Cerebellar nuclear complex (tissue), 1 donor: ENCODE measurements at regions not wholly inside any gene's neighbourhood (a gene's known extent, or its start where the extent isn't known, plus 50 kb on each side); places are given as distances from the start of the nearest gene placed in this dataset.

Experiments
- DNase-seq, 2 experiments: peaks; one replicate each; lab custom pipeline; 2025; lab: John Stamatoyannopoulos, UW

GRCh38 chr10:111131168-111131799 lies 54.5 kb downstream of the ADRA2A start:
- no peak for DNase-seq

DNA sequence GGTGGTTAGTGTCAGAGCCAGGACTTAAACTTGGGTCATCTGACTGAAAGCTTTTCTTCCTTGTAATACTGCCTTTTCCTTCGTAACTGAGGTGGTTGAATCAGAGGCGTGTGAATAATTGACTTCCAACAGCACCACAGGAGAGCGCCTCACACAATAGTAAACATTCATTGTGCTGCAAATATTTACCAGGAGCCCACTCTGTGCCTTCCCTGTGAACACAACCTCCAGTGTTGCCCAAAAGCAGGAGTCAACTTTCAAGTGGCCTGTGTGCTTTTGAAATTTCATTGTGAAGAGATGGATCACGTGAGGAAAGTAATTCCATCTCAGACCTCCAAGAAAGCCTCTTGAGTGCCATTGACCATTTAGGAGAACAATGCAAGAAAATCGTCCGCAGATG lies 60.2 kb downstream of the ADRA2A start:
- no peak for DNase-seq

DNA sequence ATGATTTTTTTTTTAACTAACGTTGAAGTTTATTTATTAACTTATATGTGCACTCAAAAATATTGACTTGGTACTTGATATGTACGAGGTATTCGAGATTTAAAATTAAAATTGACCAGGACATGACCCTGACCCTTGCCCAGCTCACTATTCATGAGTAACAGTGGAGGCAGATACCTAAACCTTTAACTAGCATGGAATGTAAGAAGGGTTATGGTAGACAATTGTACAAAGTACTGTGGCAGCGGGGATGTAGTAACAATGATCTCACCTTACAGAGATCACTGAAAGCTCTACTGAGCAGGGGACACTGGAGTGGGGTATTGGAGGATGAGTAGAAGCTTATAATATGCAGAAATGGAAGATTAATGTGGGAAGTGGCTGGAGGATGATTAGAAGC lies 60.8 kb downstream of the ADRA2A start:
- no peak for DNase-seq

GRCh38 chr10:111138544-111138943 lies 61.7 kb downstream of the ADRA2A start:
- no peak for DNase-seq

DNA sequence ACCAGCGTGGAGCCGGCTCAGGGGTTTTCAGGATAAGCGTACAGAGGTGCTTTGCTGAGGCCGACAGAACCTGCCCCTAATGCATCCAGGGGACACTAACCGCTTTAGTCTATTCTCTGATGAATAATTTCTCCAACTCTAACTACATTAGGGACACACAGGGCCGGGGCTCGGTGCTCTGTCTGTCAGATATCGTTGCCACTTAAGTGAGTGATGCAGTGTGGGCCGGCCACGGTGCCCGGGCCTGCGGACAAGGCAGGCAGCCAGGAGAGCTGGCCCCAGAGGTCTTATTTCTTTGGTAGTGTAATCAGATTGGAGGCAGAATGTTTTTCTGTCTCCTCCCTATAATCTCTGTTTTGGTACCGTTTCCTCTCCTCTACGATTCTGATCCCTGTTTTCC lies 62.7 kb downstream of the ADRA2A start:
- no peak for DNase-seq

GRCh38 chr10:111142092-111142768 lies 65.4 kb downstream of the ADRA2A start:
- DNase-seq = no peak

GRCh38 chr10:111146025-111146640 lies 69.3 kb downstream of the ADRA2A start:
- DNase-seq = no peak

DNA sequence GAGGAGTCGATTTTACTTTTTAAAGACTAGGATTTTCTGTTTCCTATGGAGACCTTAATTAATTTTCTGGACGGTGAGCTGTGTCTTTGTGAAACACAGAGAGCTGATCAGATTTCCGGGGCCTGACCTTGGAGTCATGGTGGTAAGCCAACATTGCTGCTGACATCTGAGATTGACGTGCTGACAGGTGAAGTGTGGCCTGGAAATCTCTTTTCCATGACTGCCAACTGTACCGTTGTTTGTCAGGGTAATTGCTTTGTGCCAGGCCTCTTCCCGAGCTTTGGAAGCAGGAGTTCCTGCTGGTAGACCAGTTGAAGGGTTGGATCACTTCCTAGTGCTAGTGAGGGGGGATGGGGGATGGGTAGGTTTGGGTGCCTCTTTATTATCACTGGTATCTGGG lies 71.2 kb downstream of the ADRA2A start:
- no peak for DNase-seq

- DNase-seq = no peak
Measured at GRCh38 chr10:111148440-111148839, 71.6 kb downstream of the ADRA2A start.

DNA sequence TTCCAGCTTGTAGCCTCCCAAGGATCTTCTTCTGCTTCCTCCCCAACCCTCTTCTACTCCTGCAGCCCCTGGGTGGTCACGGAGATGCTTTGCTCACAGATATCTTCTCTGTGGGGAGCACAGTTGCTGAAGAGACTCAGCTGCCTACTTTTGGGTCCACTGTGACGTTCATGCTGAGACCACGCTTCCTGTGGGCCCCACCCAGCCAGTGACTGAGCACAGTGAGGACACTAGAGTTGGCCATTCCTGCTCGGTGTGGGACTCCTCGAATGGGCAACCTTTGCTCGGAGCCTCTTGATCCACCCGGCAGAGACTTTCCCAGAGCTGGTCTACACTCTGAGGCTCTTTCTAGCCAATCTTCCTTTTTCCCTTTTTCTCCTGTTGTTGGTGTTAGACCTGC lies 73.9 kb downstream of the ADRA2A start:
- DNase-seq = no peak

DNA sequence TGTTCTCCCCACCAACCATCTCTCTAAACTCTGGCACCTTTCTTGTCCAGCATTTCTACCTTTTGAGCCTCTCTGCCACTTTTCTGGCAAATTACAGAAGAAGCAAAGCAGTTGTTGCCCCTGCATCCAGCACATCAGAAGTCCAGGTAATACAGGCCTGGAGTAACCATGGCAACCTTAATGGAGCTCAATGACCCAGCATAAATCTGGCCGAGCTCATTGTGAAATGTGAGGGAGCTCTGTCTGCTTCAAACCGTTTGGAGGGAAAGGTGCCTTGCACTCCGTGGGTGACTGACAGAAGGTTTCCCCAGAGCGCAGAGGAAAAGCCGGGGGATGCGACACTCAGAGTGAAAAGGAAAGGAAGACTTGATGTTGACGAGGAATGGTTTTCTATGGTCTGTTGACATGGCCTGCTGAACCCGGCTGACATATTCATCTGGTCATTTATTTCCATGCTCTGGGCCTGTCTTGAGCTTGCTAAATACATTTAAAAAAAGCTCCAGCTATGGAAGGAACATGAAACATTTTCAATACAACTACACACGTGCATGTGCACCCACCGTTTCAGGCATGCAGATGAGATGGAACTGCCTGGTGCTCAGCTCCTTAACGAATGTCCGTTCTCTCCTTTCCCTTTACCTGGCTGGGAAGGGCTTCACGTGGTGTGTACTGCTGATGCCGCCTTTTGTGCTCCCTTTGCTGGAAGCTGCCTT lies 74.9 kb downstream of the ADRA2A start:
- DNase-seq = no peak

- DNase-seq = no peak
Measured at GRCh38 chr10:111156754-111157153, 79.9 kb downstream of the ADRA2A start.

- DNase-seq = no peak
Measured at GRCh38 chr10:111158595-111158994, 81.8 kb downstream of the ADRA2A start.

DNA sequence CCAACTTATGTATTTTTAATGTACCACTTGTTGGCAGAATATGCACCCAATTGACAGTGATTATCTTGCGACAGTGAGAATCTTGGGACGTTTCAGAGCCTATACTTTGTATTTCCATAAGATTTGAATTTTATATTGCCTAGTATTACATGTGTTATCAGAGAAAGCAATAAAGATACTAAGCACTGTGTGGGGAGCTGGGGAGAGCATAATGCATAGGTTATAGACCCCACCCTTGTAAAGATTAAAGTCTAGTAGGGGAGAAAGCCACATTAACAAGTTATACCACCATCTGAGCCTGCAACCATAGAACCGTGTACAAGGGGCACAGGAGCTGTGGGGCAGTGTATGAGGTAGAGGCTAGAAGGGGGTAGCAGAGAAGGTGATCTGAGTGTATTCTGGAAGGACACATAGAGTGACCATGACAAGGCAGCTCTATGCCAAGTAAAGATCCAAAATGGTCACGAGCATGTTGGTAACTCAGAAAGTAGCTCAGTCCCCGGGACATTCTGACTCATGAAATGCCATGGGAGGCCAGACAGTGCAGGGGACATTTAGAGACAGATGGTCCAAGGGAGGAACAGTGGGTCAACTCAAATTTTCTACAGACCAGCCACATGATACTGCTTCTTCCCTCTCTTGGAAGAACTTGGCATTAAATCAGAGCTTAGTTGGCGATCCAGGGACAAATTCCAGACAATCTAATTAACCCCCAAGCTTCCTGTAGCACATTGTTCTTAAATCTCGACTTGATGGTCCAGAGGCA lies 84.5 kb downstream of the ADRA2A start:
- no peak for DNase-seq

DNA sequence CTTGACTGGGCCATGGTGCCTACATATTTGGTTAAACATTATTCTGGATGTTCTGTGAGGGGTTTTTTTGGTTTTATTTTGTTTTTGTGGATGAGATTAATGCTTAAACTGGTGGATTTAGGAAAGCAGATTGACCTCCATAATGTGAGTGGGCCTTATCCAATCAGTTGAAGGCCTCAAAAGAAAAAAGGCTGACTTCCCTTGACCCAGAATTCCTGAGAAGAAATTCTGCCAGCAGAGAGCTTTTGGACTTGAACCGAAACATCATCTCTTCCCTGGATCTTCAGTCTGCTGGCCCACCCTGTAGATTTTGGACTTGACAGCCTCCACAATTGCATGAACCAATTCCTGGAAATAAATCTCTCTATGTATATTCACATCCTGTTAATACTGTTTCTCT lies 94.4 kb downstream of the ADRA2A start:
- DNase-seq = no peak

DNA sequence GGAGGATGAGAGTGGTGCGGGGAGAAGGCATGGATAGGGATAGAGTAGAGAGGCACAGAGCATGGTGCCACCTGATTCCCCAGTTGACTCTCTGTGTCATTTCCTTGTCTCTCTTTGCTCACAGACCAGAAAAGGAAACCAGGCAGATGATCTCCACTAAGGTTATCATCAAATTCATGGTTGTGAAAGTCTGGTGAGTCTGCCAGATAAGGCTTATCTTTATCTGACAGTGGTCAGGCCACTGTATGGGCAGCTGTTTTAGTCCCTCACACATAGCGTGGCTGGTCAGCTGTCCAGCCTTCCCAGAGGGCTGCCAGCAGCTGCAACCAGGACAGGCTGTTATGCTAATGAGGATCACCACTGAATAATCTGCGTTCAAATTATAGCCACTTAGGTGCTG lies 99.0 kb downstream of the ADRA2A start:
- no peak for DNase-seq

DNA sequence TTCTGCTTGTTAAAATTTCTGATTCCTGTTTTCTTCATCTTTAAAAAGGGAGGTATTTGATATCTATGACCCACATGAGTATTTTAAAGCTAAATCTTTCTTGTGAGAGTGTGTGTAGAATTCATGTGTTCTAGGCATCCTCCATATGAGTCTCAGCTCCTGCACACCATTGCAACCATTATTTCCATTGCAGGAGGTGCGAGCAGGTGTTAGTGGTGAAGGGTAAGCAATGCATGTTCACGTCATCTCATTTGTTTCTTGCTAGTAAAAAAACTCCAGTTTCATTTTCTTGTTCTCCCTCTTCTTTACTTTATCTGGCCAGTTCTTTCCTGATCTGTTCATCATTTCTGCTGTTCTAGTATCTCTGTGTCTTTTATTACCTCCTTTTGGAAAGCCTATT lies 100.5 kb downstream of the ADRA2A start:
- DNase-seq = no peak

- no peak for DNase-seq
Measured at GRCh38 chr10:111179514-111179913, 102.7 kb downstream of the ADRA2A start.

DNA sequence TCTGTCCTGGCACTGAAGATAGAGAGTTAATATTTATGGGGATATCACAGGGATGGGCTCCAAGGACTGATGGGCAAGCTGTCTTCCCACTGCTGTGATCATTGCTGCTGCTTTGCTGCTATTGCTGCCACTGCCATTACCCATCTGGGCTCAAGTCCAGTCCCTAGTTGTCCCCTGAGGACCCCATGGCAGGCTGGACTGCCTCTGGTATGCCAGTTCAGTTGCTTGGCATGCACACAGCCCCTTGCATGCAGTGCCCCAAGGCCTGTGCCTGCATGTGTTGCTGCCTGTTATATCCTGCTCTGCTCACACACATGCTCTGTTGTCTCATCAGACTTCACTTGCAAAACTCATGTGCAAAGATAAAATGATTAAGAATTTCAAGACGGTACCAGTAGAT lies 109.5 kb downstream of the ADRA2A start:
- no peak for DNase-seq

GRCh38 chr10:111187096-111187495 lies 110.3 kb downstream of the ADRA2A start:
- DNase-seq = no peak

DNA sequence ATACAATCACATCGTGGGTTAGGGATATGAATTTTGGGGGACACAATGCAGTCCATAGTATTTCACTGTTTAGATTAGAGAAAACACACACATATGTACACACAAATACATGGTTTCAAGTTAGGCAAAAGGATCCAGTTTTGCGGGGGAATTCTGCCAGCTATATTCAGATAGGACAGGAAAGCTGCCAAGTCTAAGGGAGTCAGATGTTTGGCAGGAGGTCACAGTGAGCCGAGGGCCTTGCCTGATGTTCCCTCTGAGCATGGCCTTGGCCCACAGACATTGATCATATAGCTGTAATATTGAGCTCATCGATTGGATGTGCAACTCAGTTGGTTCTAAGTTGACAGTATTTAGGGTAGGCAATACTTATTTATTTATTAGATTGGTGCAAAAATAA lies 122.8 kb downstream of the ADRA2A start:
- no peak for DNase-seq

- DNase-seq = no peak
Measured at GRCh38 chr10:111200505-111201186, 123.8 kb downstream of the ADRA2A start.
